Neural progenitor cell (in vitro differentiated cells): ENCODE measurements at regions not wholly inside any gene's neighbourhood (a gene's known extent, or its start where the extent isn't known, plus 50 kb on each side); places are given as distances from the start of the nearest gene placed in this dataset.

Experiments used
- DNase-seq: peaks from one replicate; pipeline ENCODE4 v3.0.0-alpha.2; 2016; ENCODE audit warnings: low spot score
- H2AFZ ChIP-seq: fragments of 200-600 bp; sonication (generic); replicated peaks from 2 replicates; pipeline ENCODE4 v1.6.1; 2016; ENCODE audit warnings: antibody characterized with exemption
- H3F3A ChIP-seq: fragments of 200-600 bp; sonication (generic); 2 replicates; pipeline ENCODE4 v1.6.1; 2016; ENCODE audit warnings: antibody characterized with exemption, low read depth
- H3K27ac ChIP-seq: fragments of 200-600 bp; sonication (generic); 2 replicates; pipeline ENCODE4 v1.5.1; 2016; ENCODE audit warnings: mild to moderate bottlenecking
- H3K27me3 ChIP-seq: fragments of 200-600 bp; sonication (generic); 2 replicates; pipeline ENCODE4 v1.6.1; 2016; ENCODE audit warnings: mild to moderate bottlenecking, moderate library complexity
- H3K36me3 ChIP-seq: fragments of 200-600 bp; sonication (generic); 2 replicates; pipeline ENCODE4 v1.5.1; 2016
- H3K4me1 ChIP-seq: fragments of 200-600 bp; sonication (generic); 2 replicates; pipeline ENCODE4 v1.6.1; 2016; ENCODE audit warnings: mixed run types
- H3K4me2 ChIP-seq: fragments of 200-600 bp; sonication (generic); 2 replicates; pipeline ENCODE4 v1.6.1; 2016
- H3K4me3 ChIP-seq: fragments of 200-600 bp; sonication (generic); 2 replicates; pipeline ENCODE4 v1.5.1; 2016
- H3K79me2 ChIP-seq: fragments of 200-600 bp; sonication (generic); 2 replicates; pipeline ENCODE4 v1.6.1; 2016; ENCODE audit warnings: low read depth
- H3K9ac ChIP-seq: fragments of 200-600 bp; sonication (generic); 2 replicates; pipeline ENCODE4 v1.6.1; 2016
- H3K9me3 ChIP-seq: fragments of 200-600 bp; sonication (generic); 2 replicates; pipeline ENCODE4 v1.5.1; 2016; ENCODE audit warnings: low read depth
- H4K20me1 ChIP-seq: fragments of 200-600 bp; sonication (generic); 2 replicates; pipeline ENCODE4 v1.6.1; 2016; ENCODE audit warnings: low read depth
- H3K27ac Mint-ChIP-seq: 3 replicates; pipeline ENCODE4 v1.8.0; 2021; ENCODE audit warnings: mixed read lengths
- H3K27me3 Mint-ChIP-seq: 2 replicates; pipeline ENCODE4 v1.8.0; 2022; ENCODE audit warnings: low read depth, mild to moderate bottlenecking, inconsistent platforms, moderate library complexity, mixed read lengths; ENCODE audit not compliant: insufficient read depth
- H3K36me3 Mint-ChIP-seq: 3 replicates; pipeline ENCODE4 v1.8.0; 2021; ENCODE audit warnings: mixed read lengths
- H3K4me1 Mint-ChIP-seq: 3 replicates; pipeline ENCODE4 v1.8.0; 2021; ENCODE audit warnings: mixed read lengths
- H3K4me3 Mint-ChIP-seq: 3 replicates; pipeline ENCODE4 v1.8.0; 2021; ENCODE audit warnings: mild to moderate bottlenecking, moderate library complexity, mixed read lengths
- H3K9me3 Mint-ChIP-seq: 3 replicates; pipeline ENCODE4 v1.8.0; 2020; ENCODE audit warnings: mixed read lengths
- CTCF ChIP-seq: fragments of 200-600 bp; sonication (generic); IDR thresholded peaks from 2 replicates; pipeline ENCODE4 v1.5.1; 2017; ENCODE audit warnings: antibody characterized with exemption, mild to moderate bottlenecking
- EZH2 ChIP-seq: fragments of 200-600 bp; sonication (generic); IDR thresholded peaks from 2 replicates; pipeline ENCODE4 v1.6.1; 2017; ENCODE audit warnings: antibody characterized with exemption, mild to moderate bottlenecking, moderate library complexity
- EZH2phosphoT487 ChIP-seq: fragments of 200-600 bp; sonication (generic); IDR thresholded peaks from 2 replicates; pipeline ENCODE4 v1.6.1; 2017; ENCODE audit warnings: antibody characterized with exemption

GRCh38 chr7:16083931-16084330, 337.4 kb downstream of the CRPPA start:
- peaks cover 7% of the 10 kb centered on the region for H3K9me3 Mint-ChIP-seq
- no peak overlapping the region for H3K27ac Mint-ChIP-seq

DNA sequence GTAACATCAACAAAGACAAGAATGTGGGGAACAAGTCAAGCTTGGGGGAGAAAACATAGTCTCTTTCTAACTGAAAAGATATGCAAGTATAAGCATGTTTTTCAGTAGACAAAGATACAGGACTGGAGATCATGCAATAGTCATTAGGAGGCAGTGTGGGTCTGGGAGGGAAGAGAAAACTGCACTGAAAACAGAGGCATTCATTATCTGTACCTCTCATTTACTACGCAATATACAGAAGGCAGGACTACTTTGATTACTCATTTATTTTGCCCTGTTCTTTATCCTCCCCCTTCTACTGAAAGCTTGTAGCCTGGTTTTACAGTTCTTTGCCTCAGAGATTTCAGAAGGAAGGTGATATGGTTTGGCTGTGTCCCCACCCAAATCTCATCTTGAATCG, 341.2 kb downstream of the CRPPA start:
- peaks cover 9% of the 10 kb centered on the region for H3K4me1 Mint-ChIP-seq
- peaks cover 7% of the 10 kb centered on the region for H3K9me3 Mint-ChIP-seq
- DNase-seq: no peak
- Histone ChIP-seq H4K20me1 (no peaks in the 10 kb centered on the region), H3K79me2 (no peaks in the 10 kb centered on the region), H3K27ac (no peak overlapping the region), H3F3A (no peaks in the 10 kb centered on the region), H3K9me3 (no peaks in the 10 kb centered on the region), H2AFZ (no peak overlapping the region), H3K4me2 (no peak overlapping the region), H3K27me3 (no peaks in the 10 kb centered on the region), H3K36me3 (no peaks in the 10 kb centered on the region), H3K4me1 (no peaks in the 10 kb centered on the region), H3K9ac (no peak overlapping the region), H3K4me3 (no peak overlapping the region)
- TF ChIP-seq CTCF: no peak
- no peak for TF ChIP-seq EZH2
- TF ChIP-seq EZH2phosphoT487: no peak
- no peak overlapping the region for H3K4me3 Mint-ChIP-seq
- peaks cover 2% of the 10 kb centered on the region for H3K27me3 Mint-ChIP-seq
- H3K36me3 Mint-ChIP-seq: no peaks in the 10 kb centered on the region
- no peak overlapping the region for H3K27ac Mint-ChIP-seq

More at GRCh38 chr7:16083931-16084330, 337.4 kb downstream of the CRPPA start:
- Histone ChIP-seq H3K36me3 (no peaks in the 10 kb centered on the region), H4K20me1 (no peaks in the 10 kb centered on the region), H3K9me3 (no peaks in the 10 kb centered on the region), H3K4me2 (no peak overlapping the region), H3K27ac (no peak overlapping the region), H3K79me2 (no peaks in the 10 kb centered on the region), H3K4me1 (no peaks in the 10 kb centered on the region), H3K9ac (no peak overlapping the region), H3K4me3 (no peak overlapping the region), H3F3A (no peaks in the 10 kb centered on the region), H3K27me3 (no peaks in the 10 kb centered on the region), H2AFZ (no peak overlapping the region)
- peaks cover 4% of the 10 kb centered on the region for H3K27me3 Mint-ChIP-seq
- H3K36me3 Mint-ChIP-seq: no peaks in the 10 kb centered on the region
- no peak overlapping the region for H3K4me3 Mint-ChIP-seq
- TF ChIP-seq CTCF: no peak
- no peak for TF ChIP-seq EZH2phosphoT487
- DNase-seq: no peak
- peaks cover 4% of the 10 kb centered on the region for H3K4me1 Mint-ChIP-seq

GRCh38 chr7:16079723-16080122, 341.6 kb downstream of the CRPPA start:
- H3K4me3 ChIP-seq: no peak overlapping the region
- no peaks in the 10 kb centered on the region for H3K4me1 ChIP-seq
- TF ChIP-seq CTCF: no peak
- no peak for TF ChIP-seq EZH2
- no peak for TF ChIP-seq EZH2phosphoT487
- Mint-ChIP-seq H3K4me3 (no peak overlapping the region), H3K27ac (no peak overlapping the region), H3K9me3 (peaks cover 7% of the 10 kb centered on the region), H3K4me1 (peaks cover 9% of the 10 kb centered on the region), H3K36me3 (no peaks in the 10 kb centered on the region), H3K27me3 (peaks cover 2% of the 10 kb centered on the region)
- no peak overlapping the region for H3K4me2 ChIP-seq
- no peaks in the 10 kb centered on the region for H3K9me3 ChIP-seq
- no peak overlapping the region for H3K9ac ChIP-seq
- H3F3A ChIP-seq: no peaks in the 10 kb centered on the region
- H4K20me1 ChIP-seq: no peaks in the 10 kb centered on the region
- no peak overlapping the region for H3K27ac ChIP-seq
- no peaks in the 10 kb centered on the region for H3K36me3 ChIP-seq
- no peaks in the 10 kb centered on the region for H3K27me3 ChIP-seq
- H2AFZ ChIP-seq: no peak overlapping the region
- no peaks in the 10 kb centered on the region for H3K79me2 ChIP-seq
- no peak for DNase-seq
